Nephron (organoid): ENCODE measurements at regions not wholly inside any gene's neighbourhood (a gene's known extent, or its start where the extent isn't known, plus 50 kb on each side); places are given as distances from the start of the nearest gene placed in this dataset.

Experiments
- H3K27ac Mint-ChIP-seq, 3 experiments: 2 replicates each; pipeline ENCODE4 v1.8.0; 2020; ENCODE audit warnings: mixed read lengths in 3 of 3, mild to moderate bottlenecking in 2 of 3, moderate library complexity in 1 of 3
- H3K27me3 Mint-ChIP-seq: 2 replicates; pipeline ENCODE4 v1.8.0; 2021; ENCODE audit warnings: low read depth, mild to moderate bottlenecking, moderate library complexity, mixed read lengths
- H3K36me3 Mint-ChIP-seq: 2 replicates; pipeline ENCODE4 v1.8.0; 2020; ENCODE audit warnings: low read depth, mixed read lengths
- H3K4me1 Mint-ChIP-seq: 2 replicates; pipeline ENCODE4 v1.8.0; 2020; ENCODE audit warnings: mixed read lengths
- H3K4me3 Mint-ChIP-seq, 3 experiments: 2 replicates each; pipeline ENCODE4 v1.8.0; 2020; ENCODE audit warnings: mild to moderate bottlenecking in 3 of 3, mixed read lengths in 3 of 3, moderate library complexity in 2 of 3
- H3K9me3 Mint-ChIP-seq: 2 replicates; pipeline ENCODE4 v1.8.0; 2020; ENCODE audit warnings: mixed read lengths
- TF ChIP-seq, protein P1 (sequence below), 3 experiments: fragments of 200-600 bp; sonication (generic); IDR thresholded peaks; one replicate each; pipeline ENCODE4 v1.5.0; 2021; ENCODE audit warnings: antibody characterized with exemption in 3 of 3; ENCODE audit not compliant: unreplicated experiment in 3 of 3

DNA sequence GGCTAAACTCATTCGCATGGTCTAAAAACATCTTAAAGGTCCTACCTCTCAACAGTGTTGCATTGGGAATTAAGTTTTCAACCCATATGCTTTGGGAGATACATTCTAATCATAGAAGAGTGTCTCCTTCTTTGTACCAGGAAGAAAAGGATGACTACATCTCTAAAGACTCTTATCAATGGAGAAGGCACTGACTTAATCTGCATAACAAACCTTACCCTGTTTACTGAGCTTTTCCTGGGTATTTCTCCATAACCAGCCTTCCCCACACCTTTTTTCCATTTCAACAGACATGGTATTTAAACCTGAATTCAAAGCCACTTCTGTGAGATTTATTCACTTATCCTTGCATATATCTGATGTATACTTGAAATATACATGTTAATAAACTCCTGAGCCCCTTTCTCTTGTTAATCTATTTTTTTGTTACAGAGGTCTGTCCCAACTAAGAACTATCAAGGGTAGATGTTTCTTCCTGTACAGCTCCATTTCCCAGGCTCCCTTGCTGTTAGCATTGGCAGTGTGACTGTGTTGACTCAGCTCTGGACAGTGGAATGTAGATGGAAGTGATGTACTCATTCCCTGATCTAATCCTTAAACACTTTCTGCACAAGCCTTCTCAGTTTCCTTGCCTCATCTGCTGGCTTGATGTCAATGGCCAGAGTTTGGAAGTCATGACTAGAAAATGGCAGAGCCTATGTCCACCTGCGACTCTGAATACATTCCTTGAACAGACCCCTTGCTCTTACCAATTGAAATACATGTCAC lies 148.9 kb upstream of the CPEB2 start:
- Mint-ChIP-seq H3K36me3 (no peaks in the 10 kb centered on the region), H3K9me3 (no peaks in the 10 kb centered on the region), H3K4me3 (no peak overlapping the region), H3K27ac (no peak overlapping the region), H3K4me1 (no peaks in the 10 kb centered on the region), H3K27me3 (no peaks in the 10 kb centered on the region)
- TF ChIP-seq, protein P1, sequence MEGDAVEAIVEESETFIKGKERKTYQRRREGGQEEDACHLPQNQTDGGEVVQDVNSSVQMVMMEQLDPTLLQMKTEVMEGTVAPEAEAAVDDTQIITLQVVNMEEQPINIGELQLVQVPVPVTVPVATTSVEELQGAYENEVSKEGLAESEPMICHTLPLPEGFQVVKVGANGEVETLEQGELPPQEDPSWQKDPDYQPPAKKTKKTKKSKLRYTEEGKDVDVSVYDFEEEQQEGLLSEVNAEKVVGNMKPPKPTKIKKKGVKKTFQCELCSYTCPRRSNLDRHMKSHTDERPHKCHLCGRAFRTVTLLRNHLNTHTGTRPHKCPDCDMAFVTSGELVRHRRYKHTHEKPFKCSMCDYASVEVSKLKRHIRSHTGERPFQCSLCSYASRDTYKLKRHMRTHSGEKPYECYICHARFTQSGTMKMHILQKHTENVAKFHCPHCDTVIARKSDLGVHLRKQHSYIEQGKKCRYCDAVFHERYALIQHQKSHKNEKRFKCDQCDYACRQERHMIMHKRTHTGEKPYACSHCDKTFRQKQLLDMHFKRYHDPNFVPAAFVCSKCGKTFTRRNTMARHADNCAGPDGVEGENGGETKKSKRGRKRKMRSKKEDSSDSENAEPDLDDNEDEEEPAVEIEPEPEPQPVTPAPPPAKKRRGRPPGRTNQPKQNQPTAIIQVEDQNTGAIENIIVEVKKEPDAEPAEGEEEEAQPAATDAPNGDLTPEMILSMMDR (IDR thresholded peaks at IDR 0.05; ENCODE audit: unreplicated experiment in 3 of 3): no peak

DNA sequence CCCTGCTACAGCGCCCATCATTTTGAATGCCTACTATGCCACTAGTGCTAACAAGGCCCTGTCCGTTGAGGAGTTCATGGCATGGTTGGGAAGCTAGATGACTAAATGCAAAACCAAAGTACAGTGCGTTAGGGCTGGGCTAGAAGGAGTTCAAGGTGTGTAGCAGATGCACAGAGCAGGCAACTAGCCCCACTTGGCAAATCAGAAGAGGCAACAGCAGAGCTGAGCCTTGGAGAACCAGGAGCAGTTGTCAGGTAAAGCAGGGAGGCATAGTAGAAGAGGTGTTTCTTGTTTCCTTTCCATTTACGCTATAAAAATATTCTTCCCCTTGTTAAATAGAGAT lies 146.6 kb upstream of the CPEB2 start:
- Mint-ChIP-seq H3K4me3 (no peak overlapping the region), H3K4me1 (no peaks in the 10 kb centered on the region), H3K27ac (no peak overlapping the region), H3K9me3 (no peaks in the 10 kb centered on the region), H3K36me3 (no peaks in the 10 kb centered on the region), H3K27me3 (no peaks in the 10 kb centered on the region)
- TF ChIP-seq, protein P1 (IDR thresholded peaks at IDR 0.05; ENCODE audit: unreplicated experiment in 3 of 3): no peak

DNA sequence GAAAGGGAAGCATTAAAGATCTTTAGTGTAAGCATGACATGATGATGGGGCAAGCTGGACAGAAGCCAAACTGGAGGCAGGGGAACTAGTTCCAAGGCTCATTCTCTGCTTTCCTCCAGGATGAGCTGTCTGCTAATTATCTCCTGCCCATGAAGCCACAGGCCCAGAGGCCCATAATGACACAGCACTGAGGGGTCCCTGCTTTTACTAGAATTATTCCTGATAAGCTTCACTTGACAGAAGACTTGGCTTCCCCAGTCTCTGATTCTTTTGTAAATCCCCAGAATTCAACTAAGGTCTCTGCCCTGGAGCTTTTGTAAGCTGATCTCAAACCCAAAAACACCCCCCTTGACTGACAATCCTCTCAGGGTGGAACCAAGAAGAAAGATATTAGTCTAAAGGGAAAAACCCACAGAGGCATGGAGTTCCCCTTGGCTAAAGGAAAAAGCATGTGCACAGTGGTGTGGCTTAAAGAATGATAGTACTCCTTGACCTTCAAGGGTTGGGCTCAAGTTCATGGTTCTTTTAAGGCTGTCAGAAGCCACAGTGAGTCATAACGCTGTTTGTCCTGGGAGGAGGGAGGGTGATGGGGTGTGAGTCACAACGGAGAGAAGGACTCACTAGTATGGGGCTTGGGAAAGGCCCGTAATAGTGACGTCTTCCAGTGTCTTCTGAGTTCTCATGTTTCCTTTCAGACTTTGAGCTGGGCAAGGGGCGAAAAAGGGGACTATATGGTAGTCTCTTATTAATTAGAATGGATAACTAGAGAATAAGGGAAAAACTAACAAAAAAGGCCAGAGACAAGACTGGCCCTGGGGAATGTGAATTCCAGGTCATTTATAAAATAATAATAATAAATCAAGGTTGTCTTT lies 146.0 kb upstream of the CPEB2 start:
- no peaks in the 10 kb centered on the region for H3K4me1 Mint-ChIP-seq
- no peak overlapping the region for H3K27ac Mint-ChIP-seq
- H3K4me3 Mint-ChIP-seq: no peak overlapping the region
- no peaks in the 10 kb centered on the region for H3K9me3 Mint-ChIP-seq
- TF ChIP-seq, protein P1 (IDR thresholded peaks at IDR 0.05; ENCODE audit: unreplicated experiment in 3 of 3): no peak
- no peaks in the 10 kb centered on the region for H3K36me3 Mint-ChIP-seq
- H3K27me3 Mint-ChIP-seq: no peaks in the 10 kb centered on the region

GRCh38 chr4:14856934-14857235 lies 145.4 kb upstream of the CPEB2 start:
- Mint-ChIP-seq H3K27ac (no peak overlapping the region), H3K4me1 (no peaks in the 10 kb centered on the region), H3K4me3 (no peak overlapping the region), H3K36me3 (no peaks in the 10 kb centered on the region), H3K27me3 (no peaks in the 10 kb centered on the region), H3K9me3 (no peaks in the 10 kb centered on the region)
- TF ChIP-seq, protein P1 (IDR thresholded peaks at IDR 0.05; ENCODE audit: unreplicated experiment in 3 of 3): no peak

- no peak overlapping the region for H3K27ac Mint-ChIP-seq
- H3K4me3 Mint-ChIP-seq: no peak overlapping the region
- H3K9me3 Mint-ChIP-seq: no peaks in the 10 kb centered on the region
- TF ChIP-seq, protein P1 (IDR thresholded peaks at IDR 0.05; ENCODE audit: unreplicated experiment in 3 of 3): no peak
- H3K36me3 Mint-ChIP-seq: no peaks in the 10 kb centered on the region
- H3K27me3 Mint-ChIP-seq: no peaks in the 10 kb centered on the region
- H3K4me1 Mint-ChIP-seq: no peaks in the 10 kb centered on the region
These were observed 144.8 kb upstream of the CPEB2 start for GRCh38 chr4:14857475-14857874.
